ENCODE measurements at regions not wholly inside any gene's neighbourhood (a gene's known extent, or its start where the extent isn't known, plus 50 kb on each side); places are given as distances from the start of the nearest gene placed in this dataset.

DNA sequence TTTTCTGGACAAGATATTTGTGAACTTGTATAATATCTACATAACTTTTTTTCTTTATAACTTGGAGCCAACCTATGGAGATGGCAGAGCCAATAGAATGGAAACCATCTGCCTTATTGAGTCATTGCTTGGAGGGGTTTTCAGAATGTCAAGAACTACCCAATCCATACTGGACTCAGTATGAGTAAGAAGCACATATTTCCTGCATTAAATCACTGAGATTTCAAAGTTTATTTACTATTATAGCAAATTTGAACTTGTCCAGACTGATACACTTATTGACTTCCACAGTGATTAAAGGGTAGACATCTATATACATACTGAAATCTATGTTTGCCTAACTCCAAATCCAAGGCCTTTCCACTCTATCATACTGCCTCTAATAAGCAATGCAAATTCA lies 704.0 kb downstream of the KCNA4 start (continued):
- TF ChIP-seq, protein P1, sequence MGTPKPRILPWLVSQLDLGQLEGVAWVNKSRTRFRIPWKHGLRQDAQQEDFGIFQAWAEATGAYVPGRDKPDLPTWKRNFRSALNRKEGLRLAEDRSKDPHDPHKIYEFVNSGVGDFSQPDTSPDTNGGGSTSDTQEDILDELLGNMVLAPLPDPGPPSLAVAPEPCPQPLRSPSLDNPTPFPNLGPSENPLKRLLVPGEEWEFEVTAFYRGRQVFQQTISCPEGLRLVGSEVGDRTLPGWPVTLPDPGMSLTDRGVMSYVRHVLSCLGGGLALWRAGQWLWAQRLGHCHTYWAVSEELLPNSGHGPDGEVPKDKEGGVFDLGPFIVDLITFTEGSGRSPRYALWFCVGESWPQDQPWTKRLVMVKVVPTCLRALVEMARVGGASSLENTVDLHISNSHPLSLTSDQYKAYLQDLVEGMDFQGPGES (IDR thresholded peaks at IDR 0.05; ENCODE audit: low read depth, low read length), result no peak
- TF ChIP-seq RFX5 (IDR thresholded peaks at IDR 0.05; ENCODE audit: low read length) (no peak), EP300 (IDR thresholded peaks at IDR 0.05; ENCODE audit: borderline replicate concordance in 1 of 2, low read depth in 1 of 2, low read length in 1 of 2) (peak in 1 of 2 experiments; percentile 80; a peak in 2 of 4 replicates), SMC3 (IDR thresholded peaks at IDR 0.05; ENCODE audit: low read depth, low read length) (no peak), FOXJ3 (CRISPR knock-in tag; IDR thresholded peaks at IDR 0.05) (no peak), NRF1 (IDR thresholded peaks at IDR 0.05; ENCODE audit: low read depth, low read length) (no peak), RAD21 (IDR thresholded peaks at IDR 0.05; ENCODE audit: low read length) (no peak), TCF12 (IDR thresholded peaks at IDR 0.05) (peak; percentile 77), TEAD4 (IDR thresholded peaks at IDR 0.05; ENCODE audit: borderline replicate concordance, insufficient read depth) (0 out of 2 replicates have a peak, but pooled peaks have one; percentile 46), YY1 (IDR thresholded peaks at IDR 0.05; ENCODE audit: low read depth) (0 out of 2 replicates have a peak, but pooled peaks have one; percentile 24), RCOR1 (IDR thresholded peaks at IDR 0.05; ENCODE audit: low read length) (no peak), GATA2 (CRISPR knock-in tag; IDR thresholded peaks at IDR 0.05) (no peak), NFIC (IDR thresholded peaks at IDR 0.05; ENCODE audit: borderline replicate concordance) (peak; percentile 37; the same call in 1 of the 2 replicates), TAF1 (IDR thresholded peaks at IDR 0.05; ENCODE audit: borderline replicate concordance, low read depth, low read length) (no peak), SIN3A (IDR thresholded peaks at IDR 0.05; ENCODE audit: borderline replicate concordance, low read depth, low read length) (no peak), CHD2 (IDR thresholded peaks at IDR 0.05; ENCODE audit: low read length, partially characterized antibody) (no peak), RXRA (IDR thresholded peaks at IDR 0.05; ENCODE audit: borderline replicate concordance, low read depth) (peak; percentile 41; the same call in 1 of the 2 replicates)
- TF ChIP-seq, protein P2, sequence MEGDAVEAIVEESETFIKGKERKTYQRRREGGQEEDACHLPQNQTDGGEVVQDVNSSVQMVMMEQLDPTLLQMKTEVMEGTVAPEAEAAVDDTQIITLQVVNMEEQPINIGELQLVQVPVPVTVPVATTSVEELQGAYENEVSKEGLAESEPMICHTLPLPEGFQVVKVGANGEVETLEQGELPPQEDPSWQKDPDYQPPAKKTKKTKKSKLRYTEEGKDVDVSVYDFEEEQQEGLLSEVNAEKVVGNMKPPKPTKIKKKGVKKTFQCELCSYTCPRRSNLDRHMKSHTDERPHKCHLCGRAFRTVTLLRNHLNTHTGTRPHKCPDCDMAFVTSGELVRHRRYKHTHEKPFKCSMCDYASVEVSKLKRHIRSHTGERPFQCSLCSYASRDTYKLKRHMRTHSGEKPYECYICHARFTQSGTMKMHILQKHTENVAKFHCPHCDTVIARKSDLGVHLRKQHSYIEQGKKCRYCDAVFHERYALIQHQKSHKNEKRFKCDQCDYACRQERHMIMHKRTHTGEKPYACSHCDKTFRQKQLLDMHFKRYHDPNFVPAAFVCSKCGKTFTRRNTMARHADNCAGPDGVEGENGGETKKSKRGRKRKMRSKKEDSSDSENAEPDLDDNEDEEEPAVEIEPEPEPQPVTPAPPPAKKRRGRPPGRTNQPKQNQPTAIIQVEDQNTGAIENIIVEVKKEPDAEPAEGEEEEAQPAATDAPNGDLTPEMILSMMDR (IDR thresholded peaks at IDR 0.05), result no peak
- TF ChIP-seq, protein P3, sequence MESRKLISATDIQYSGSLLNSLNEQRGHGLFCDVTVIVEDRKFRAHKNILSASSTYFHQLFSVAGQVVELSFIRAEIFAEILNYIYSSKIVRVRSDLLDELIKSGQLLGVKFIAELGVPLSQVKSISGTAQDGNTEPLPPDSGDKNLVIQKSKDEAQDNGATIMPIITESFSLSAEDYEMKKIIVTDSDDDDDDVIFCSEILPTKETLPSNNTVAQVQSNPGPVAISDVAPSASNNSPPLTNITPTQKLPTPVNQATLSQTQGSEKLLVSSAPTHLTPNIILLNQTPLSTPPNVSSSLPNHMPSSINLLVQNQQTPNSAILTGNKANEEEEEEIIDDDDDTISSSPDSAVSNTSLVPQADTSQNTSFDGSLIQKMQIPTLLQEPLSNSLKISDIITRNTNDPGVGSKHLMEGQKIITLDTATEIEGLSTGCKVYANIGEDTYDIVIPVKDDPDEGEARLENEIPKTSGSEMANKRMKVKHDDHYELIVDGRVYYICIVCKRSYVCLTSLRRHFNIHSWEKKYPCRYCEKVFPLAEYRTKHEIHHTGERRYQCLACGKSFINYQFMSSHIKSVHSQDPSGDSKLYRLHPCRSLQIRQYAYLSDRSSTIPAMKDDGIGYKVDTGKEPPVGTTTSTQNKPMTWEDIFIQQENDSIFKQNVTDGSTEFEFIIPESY (IDR thresholded peaks at IDR 0.05; ENCODE audit: borderline replicate concordance, low read depth), result 0 out of 2 replicates have a peak, but pooled peaks have one; percentile 20
- TF ChIP-seq, protein P4, sequence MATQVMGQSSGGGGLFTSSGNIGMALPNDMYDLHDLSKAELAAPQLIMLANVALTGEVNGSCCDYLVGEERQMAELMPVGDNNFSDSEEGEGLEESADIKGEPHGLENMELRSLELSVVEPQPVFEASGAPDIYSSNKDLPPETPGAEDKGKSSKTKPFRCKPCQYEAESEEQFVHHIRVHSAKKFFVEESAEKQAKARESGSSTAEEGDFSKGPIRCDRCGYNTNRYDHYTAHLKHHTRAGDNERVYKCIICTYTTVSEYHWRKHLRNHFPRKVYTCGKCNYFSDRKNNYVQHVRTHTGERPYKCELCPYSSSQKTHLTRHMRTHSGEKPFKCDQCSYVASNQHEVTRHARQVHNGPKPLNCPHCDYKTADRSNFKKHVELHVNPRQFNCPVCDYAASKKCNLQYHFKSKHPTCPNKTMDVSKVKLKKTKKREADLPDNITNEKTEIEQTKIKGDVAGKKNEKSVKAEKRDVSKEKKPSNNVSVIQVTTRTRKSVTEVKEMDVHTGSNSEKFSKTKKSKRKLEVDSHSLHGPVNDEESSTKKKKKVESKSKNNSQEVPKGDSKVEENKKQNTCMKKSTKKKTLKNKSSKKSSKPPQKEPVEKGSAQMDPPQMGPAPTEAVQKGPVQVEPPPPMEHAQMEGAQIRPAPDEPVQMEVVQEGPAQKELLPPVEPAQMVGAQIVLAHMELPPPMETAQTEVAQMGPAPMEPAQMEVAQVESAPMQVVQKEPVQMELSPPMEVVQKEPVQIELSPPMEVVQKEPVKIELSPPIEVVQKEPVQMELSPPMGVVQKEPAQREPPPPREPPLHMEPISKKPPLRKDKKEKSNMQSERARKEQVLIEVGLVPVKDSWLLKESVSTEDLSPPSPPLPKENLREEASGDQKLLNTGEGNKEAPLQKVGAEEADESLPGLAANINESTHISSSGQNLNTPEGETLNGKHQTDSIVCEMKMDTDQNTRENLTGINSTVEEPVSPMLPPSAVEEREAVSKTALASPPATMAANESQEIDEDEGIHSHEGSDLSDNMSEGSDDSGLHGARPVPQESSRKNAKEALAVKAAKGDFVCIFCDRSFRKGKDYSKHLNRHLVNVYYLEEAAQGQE (IDR thresholded peaks at IDR 0.05; ENCODE audit: low read depth, low read length), result no peak
